ENCODE measurements at regions not wholly inside any gene's neighbourhood (a gene's known extent, or its start where the extent isn't known, plus 50 kb on each side); places are given as distances from the start of the nearest gene placed in this dataset.

- TF ChIP-seq, protein P1, sequence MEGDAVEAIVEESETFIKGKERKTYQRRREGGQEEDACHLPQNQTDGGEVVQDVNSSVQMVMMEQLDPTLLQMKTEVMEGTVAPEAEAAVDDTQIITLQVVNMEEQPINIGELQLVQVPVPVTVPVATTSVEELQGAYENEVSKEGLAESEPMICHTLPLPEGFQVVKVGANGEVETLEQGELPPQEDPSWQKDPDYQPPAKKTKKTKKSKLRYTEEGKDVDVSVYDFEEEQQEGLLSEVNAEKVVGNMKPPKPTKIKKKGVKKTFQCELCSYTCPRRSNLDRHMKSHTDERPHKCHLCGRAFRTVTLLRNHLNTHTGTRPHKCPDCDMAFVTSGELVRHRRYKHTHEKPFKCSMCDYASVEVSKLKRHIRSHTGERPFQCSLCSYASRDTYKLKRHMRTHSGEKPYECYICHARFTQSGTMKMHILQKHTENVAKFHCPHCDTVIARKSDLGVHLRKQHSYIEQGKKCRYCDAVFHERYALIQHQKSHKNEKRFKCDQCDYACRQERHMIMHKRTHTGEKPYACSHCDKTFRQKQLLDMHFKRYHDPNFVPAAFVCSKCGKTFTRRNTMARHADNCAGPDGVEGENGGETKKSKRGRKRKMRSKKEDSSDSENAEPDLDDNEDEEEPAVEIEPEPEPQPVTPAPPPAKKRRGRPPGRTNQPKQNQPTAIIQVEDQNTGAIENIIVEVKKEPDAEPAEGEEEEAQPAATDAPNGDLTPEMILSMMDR (conservative IDR thresholded peaks at IDR 0.05; ENCODE audit: low read length) = no peak
- no peak for TF ChIP-seq EZH2phosphoT487 (IDR thresholded peaks at IDR 0.05; ENCODE audit: borderline replicate concordance)
These were observed 75.7 kb upstream of the IRX4 start for GRCh38 chr5:1958211-1959010.

Data from Loucy (cell line).